Ovary (tissue), 7 donors: ENCODE measurements at regions not wholly inside any gene's neighbourhood (a gene's known extent, or its start where the extent isn't known, plus 50 kb on each side); places are given as distances from the start of the nearest gene placed in this dataset.

Experiments
- DNase-seq, 5 donors: peaks; one replicate each; pipeline ENCODE4 v3.0.0-alpha.2; 2019 to 2020
- H3K27ac ChIP-seq, 2 donors: fragments of 200-600 bp; one replicate each; pipeline versions ENCODE4 v1.5.1 to v1.8.0; 2019 to 2022
- H3K27me3 ChIP-seq: fragments of 200-600 bp; one replicate; pipeline ENCODE4 v1.8.0; 2022
- H3K36me3 ChIP-seq: fragments of 200-600 bp; sonication (generic); one replicate; pipeline ENCODE4 v1.5.1; 2019
- H3K4me1 ChIP-seq: one replicate; pipeline ENCODE4 v1.8.1; 2013; ENCODE audit warnings: mild to moderate bottlenecking, moderate library complexity; ENCODE audit not compliant: insufficient read depth
- H3K4me3 ChIP-seq: fragments of 200-600 bp; sonication (generic); one replicate; pipeline ENCODE4 v1.5.1; 2017
- H3K9me3 ChIP-seq, 2 donors: fragments of 200-600 bp in 1 of 2; sonication (generic) in 1 of 2; one replicate each; pipeline versions ENCODE4 v1.5.1 to v1.8.1; 2013 to 2019; ENCODE audit warnings: mild to moderate bottlenecking in 1 of 2, moderate library complexity in 1 of 2
- CTCF ChIP-seq, 3 donors: fragments of 450-650 bp in 2 of 3; fragments of 200-600 bp in 1 of 3; IDR thresholded peaks; one replicate each; pipeline versions ENCODE4 v1.5.1 to v1.8.0; 2016 to 2022; ENCODE audit warnings: antibody characterized with exemption in 3 of 3, mild to moderate bottlenecking in 1 of 3
- EP300 ChIP-seq: sonication (generic); formaldehyde crosslinking; IDR thresholded peaks from one replicate; pipeline ENCODE4 v1.6.1; 2017; ENCODE audit warnings: antibody characterized with exemption
- POLR2A ChIP-seq: fragments of 450-650 bp; IDR thresholded peaks from one replicate; pipeline ENCODE4 v1.6.1; 2017; ENCODE audit warnings: antibody characterized with exemption, mild to moderate bottlenecking, moderate library complexity
- WGBS, 3 donors: extraction: QIAGEN DNeasy Blood & Tissue Kit in 1 of 3; methylation state at CpG; one replicate each; pipeline versions ENCODE4 v1.1.5 to v1.1.7; 2013 to 2017; 5-methylcytosine and 5-hydroxymethylcytosine counted together
- intact Hi-C, 4 donors: fragments of 100-400 bp; cut with DNase I; formaldehyde crosslinking; loops; one replicate each; pipeline versions ENCODE4 v1.11.0 to v1.15.1; 2022 to 2023
- donor health status: DM: no; HTN: no; CAD: no; lungs with moderate emphysema.
- donor health status: DM: no; HTN: no; CAD: no.
- donor health status: Bipolar disorder and iron deficiency.
- donor health status: DM: no; HTN: no; CAD: no.
- donor health status: DM: yes; HTN: yes; CAD: no.

- H3K9me3 ChIP-seq, result no peaks in the 10 kb centered on the region
- no peak for TF ChIP-seq POLR2A
- TF ChIP-seq CTCF (IDR thresholded peaks at IDR 0.05), result no peak
- TF ChIP-seq EP300, result no peak
- no peaks in the 10 kb centered on the region for H3K36me3 ChIP-seq
- H3K27me3 ChIP-seq, result no peaks in the 10 kb centered on the region
- 79 to 80% (median 79%) methylated on average over 7 of the region's 7 CpGs for WGBS, 3 donors
- H3K4me1 ChIP-seq, result no peaks in the 10 kb centered on the region
- H3K27ac ChIP-seq, result no peak overlapping the region
- no peak for DNase-seq
- intact Hi-C loops, result no loop called here
- H3K4me3 ChIP-seq, result no peak overlapping the region
Measured at GRCh38 chr4:181991369-181992108, 251.7 kb upstream of the TENM3 start.

GRCh38 chr4:181998398-181999295, 244.6 kb upstream of the TENM3 start:
- WGBS, 3 donors, result 68 to 79% (median 68%) methylated on average over 5 of the region's 5 CpGs
- intact Hi-C loops, result no loop called here
- no peaks in the 10 kb centered on the region for H3K4me1 ChIP-seq

GRCh38 chr4:182000077-182000476, 243.1 kb upstream of the TENM3 start:
- no peak for DNase-seq
- Histone ChIP-seq H3K36me3 (no peaks in the 10 kb centered on the region), H3K27ac (no peak overlapping the region), H3K4me3 (no peak overlapping the region), H3K9me3 (no peaks in the 10 kb centered on the region), H3K27me3 (no peaks in the 10 kb centered on the region), H3K4me1 (no peaks in the 10 kb centered on the region)
- 85 to 89% (median 87%) methylated on average over 6 of the region's 6 CpGs for WGBS, 3 donors
- no peak for TF ChIP-seq POLR2A
- intact Hi-C loops, result no loop called here

More at GRCh38 chr4:181998398-181999295, 244.6 kb upstream of the TENM3 start:
- DNase-seq, result no peak
- no peak overlapping the region for H3K4me3 ChIP-seq
- no peaks in the 10 kb centered on the region for H3K36me3 ChIP-seq
- no peak overlapping the region for H3K27ac ChIP-seq
- no peaks in the 10 kb centered on the region for H3K27me3 ChIP-seq
- TF ChIP-seq CTCF (IDR thresholded peaks at IDR 0.05), result no peak
- TF ChIP-seq POLR2A, result no peak
- no peak for TF ChIP-seq EP300
- no peaks in the 10 kb centered on the region for H3K9me3 ChIP-seq

- intact Hi-C loops, result no loop called here
- 62 to 76% (median 64%) methylated on average over 1 of the region's 1 CpG for WGBS, 3 donors
- Histone ChIP-seq H3K9me3 (no peaks in the 10 kb centered on the region), H3K36me3 (no peaks in the 10 kb centered on the region), H3K4me3 (no peak overlapping the region), H3K4me1 (no peaks in the 10 kb centered on the region), H3K27me3 (no peaks in the 10 kb centered on the region), H3K27ac (no peak overlapping the region)
- TF ChIP-seq EP300, result no peak
- no peak for TF ChIP-seq CTCF (IDR thresholded peaks at IDR 0.05)
- DNase-seq, result no peak
Measured at GRCh38 chr4:182010876-182011275, 232.3 kb upstream of the TENM3 start.

- intact Hi-C loops, result no loop called here
- TF ChIP-seq CTCF (IDR thresholded peaks at IDR 0.05) (no peak), POLR2A (no peak), EP300 (no peak)
- Histone ChIP-seq H3K36me3 (no peaks in the 10 kb centered on the region), H3K27me3 (no peaks in the 10 kb centered on the region), H3K9me3 (no peaks in the 10 kb centered on the region), H3K4me1 (no peaks in the 10 kb centered on the region), H3K4me3 (no peak overlapping the region), H3K27ac (no peak overlapping the region)
- 75 to 91% (median 91%) methylated on average over 5 of the region's 5 CpGs for WGBS, 3 donors
- DNase-seq, result no peak
Measured at GRCh38 chr4:182014164-182014563, 229.0 kb upstream of the TENM3 start.
